ENCODE measurements at regions not wholly inside any gene's neighbourhood (a gene's known extent, or its start where the extent isn't known, plus 50 kb on each side); places are given as distances from the start of the nearest gene placed in this dataset.

DNA sequence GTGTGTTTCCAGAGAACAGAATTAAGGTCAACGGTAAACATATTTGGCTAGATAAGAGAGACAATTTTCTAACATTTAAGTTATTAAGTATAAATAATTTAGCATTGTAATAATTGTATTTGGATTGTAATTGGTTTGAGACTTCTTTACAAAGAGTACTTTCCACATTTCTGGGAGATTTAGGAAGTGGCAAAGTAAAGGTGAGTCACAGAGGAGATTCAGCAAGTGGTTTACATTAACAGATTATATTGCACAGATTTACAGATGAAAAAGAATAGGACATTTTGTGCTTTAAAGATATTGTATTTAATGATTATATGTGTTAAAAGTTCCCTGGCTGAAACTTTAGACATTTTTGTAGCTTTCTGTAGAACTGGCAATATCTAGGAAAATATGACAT is 584.4 kb upstream of the AADAT start:
- TF ChIP-seq, protein P1, sequence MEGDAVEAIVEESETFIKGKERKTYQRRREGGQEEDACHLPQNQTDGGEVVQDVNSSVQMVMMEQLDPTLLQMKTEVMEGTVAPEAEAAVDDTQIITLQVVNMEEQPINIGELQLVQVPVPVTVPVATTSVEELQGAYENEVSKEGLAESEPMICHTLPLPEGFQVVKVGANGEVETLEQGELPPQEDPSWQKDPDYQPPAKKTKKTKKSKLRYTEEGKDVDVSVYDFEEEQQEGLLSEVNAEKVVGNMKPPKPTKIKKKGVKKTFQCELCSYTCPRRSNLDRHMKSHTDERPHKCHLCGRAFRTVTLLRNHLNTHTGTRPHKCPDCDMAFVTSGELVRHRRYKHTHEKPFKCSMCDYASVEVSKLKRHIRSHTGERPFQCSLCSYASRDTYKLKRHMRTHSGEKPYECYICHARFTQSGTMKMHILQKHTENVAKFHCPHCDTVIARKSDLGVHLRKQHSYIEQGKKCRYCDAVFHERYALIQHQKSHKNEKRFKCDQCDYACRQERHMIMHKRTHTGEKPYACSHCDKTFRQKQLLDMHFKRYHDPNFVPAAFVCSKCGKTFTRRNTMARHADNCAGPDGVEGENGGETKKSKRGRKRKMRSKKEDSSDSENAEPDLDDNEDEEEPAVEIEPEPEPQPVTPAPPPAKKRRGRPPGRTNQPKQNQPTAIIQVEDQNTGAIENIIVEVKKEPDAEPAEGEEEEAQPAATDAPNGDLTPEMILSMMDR (IDR thresholded peaks at IDR 0.05; ENCODE audit: low read length, missing control alignments), result no peak
- DNase-seq (ENCODE audit: low read depth), result no peak
- no peak overlapping the region for H3K4me3 ChIP-seq (replicated peaks; ENCODE audit: low read depth, low read length)

DNA sequence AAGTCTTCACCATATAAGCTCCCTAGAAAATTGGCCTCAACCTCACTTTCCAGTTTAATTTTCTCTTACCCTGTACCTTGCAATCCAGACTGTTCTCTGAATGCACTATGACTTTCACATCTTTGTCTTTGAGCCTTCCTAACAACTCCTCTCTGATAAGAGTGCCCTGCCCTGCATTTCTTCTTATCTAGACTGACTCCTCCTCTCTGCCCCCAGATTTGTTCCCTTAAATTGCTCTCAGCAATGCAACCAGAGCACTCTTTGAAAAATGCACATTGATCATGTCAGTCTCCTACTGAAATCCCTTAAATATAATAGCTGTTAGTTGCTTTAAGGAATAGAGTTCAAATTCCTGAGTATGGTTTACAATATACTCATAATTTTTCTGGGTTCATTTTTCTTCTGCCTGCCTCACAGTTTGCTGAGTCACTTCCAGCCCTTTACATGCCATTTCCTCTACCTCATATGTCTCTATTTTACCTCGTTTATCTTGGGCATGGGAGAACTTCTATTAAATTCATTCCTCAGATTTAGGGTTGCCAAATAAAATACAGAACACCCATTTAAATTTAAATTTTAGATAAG is 582.7 kb upstream of the AADAT start:
- DNase-seq (ENCODE audit: low read depth), result peak; percentile 47
- TF ChIP-seq, protein P1 (IDR thresholded peaks at IDR 0.05; ENCODE audit: low read length, missing control alignments), result no peak
- H3K4me3 ChIP-seq (replicated peaks; ENCODE audit: low read depth, low read length), result no peak overlapping the region

DNA sequence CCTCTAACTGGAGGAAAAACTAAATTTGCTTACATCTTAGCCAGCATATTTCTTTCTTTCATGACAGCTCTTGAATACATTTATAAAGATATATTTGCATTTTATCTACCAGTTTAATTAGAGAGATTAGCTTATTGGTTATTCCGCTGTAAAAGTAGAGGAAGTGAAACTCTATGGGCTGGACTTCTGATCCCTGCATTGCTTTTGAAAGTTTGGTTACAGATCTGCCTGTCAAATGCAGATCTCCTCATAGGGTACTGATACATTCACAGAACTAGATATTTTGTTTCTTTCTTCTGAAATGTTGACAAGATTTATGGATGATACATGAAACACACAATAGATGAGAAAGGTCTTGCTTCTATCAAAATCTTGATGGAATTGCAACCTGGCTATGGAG is 581.4 kb upstream of the AADAT start:
- TF ChIP-seq, protein P1 (IDR thresholded peaks at IDR 0.05; ENCODE audit: low read length, missing control alignments), result no peak
- no peak for DNase-seq (ENCODE audit: low read depth)
- H3K4me3 ChIP-seq (replicated peaks; ENCODE audit: low read depth, low read length), result no peak overlapping the region

DNA sequence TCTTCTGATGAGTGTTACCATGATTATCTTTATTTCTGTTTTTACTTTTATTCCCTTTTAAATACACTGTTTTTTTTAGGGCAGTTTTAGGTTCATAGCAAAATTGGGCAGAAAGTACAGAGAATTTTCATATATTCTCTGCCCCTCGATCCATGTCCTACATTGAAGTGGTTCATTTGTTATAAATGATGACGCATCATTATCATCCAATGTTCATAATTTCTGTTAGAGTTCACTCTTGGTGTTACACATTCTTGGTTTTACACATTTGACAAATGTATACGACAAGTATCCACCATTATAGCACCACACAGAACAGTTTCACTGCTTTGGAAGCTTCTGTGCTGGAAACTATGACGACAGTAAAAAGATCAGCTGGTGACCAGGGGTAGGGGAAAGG is 578.1 kb upstream of the AADAT start:
- TF ChIP-seq, protein P1 (IDR thresholded peaks at IDR 0.05; ENCODE audit: low read length, missing control alignments), result no peak
- H3K4me3 ChIP-seq (replicated peaks; ENCODE audit: low read depth, low read length), result no peak overlapping the region
- no peak for DNase-seq (ENCODE audit: low read depth)

DNA sequence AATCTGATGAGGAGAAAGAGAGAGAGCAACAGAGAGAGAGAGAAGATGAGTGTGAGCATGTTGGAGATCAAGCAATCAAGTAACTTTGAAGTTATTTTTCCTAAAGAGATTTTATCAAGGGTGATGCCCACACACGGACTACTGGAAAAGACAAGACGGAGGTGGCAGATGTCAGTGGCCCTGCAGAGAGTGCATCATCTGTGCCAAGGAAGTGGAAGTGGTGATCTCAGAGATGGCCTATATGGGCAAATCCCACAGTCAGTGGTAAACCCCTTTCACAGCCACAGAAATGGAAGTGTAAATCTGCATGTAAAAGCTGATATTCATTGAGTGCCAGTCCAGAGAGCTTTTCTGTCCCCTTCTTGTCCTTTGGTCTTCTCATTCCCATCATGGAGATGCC is 577.2 kb upstream of the AADAT start:
- H3K4me3 ChIP-seq (replicated peaks; ENCODE audit: low read depth, low read length), result no peak overlapping the region
- no peak for DNase-seq (ENCODE audit: low read depth)
- TF ChIP-seq, protein P1 (IDR thresholded peaks at IDR 0.05; ENCODE audit: low read length, missing control alignments), result no peak

DNA sequence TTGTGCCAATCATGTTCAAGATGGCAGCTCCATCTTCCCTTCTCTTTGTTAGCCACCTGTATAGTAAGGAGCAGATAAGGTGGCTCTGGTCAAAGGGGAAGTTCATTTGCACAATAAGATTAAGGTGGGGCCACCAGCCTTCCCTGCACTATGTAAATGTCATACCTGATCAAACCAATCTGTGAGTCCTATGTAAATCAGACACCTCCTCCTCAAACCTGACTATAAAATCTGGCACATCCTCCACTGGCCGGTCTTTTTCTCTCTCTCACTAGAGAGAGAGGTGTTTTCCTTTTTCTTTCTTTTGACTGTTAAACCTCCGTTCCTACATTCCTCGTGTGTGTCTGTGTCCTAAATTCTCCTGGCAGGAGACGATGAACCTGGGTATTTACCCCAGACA is 572.5 kb upstream of the AADAT start:
- TF ChIP-seq, protein P1 (IDR thresholded peaks at IDR 0.05; ENCODE audit: low read length, missing control alignments), result no peak
- no peak for DNase-seq (ENCODE audit: low read depth)

DNA sequence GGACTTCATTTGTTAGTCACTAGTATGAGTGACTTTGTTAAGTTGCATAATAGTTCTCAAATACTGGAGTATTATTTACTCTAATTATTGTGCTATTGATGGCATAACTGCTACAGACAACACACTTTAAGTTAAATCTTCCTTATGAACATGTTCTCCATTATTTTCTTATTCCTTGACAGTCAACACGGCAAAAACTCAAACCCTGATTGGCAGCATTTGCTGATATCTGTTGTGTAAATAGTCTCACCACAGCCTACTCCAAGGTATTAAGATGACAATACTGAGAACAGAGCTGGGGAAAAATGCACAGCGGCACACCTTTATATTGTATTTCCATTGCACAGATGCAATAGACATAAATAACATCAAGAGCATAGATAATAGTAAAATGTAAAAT is 568.0 kb upstream of the AADAT start:
- no peak overlapping the region for H3K4me3 ChIP-seq (replicated peaks; ENCODE audit: low read depth, low read length)
- TF ChIP-seq, protein P1 (IDR thresholded peaks at IDR 0.05; ENCODE audit: low read length, missing control alignments), result no peak
- no peak for DNase-seq (ENCODE audit: low read depth)

More for the DNA sequence above, 572.5 kb upstream of the AADAT start:
- H3K4me3 ChIP-seq (replicated peaks; ENCODE audit: low read depth, low read length), result no peak overlapping the region

All from fibroblast of pulmonary artery (primary cell).